ENCODE measurements at regions not wholly inside any gene's neighbourhood (a gene's known extent, or its start where the extent isn't known, plus 50 kb on each side); places are given as distances from the start of the nearest gene placed in this dataset.

GRCh38 chr2:18492721-18493120 lies 67.7 kb downstream of the RDH14 start:
- no peak for TF ChIP-seq POLR2AphosphoS5 (IDR thresholded peaks at IDR 0.05; ENCODE audit: borderline replicate concordance, low read depth, low read length)
- no peak for TF ChIP-seq EZH2 (IDR thresholded peaks at IDR 0.05)
- no peak for TF ChIP-seq FOXP2 (optimal IDR thresholded peaks at IDR 0.05; ENCODE audit: control extremely low read depth, extremely low read length, insufficient read depth)

All from SK-N-MC (cell line).